Gastroesophageal sphincter (tissue), 4 donors: ENCODE measurements at regions not wholly inside any gene's neighbourhood (a gene's known extent, or its start where the extent isn't known, plus 50 kb on each side); places are given as distances from the start of the nearest gene placed in this dataset.

ENCODE experiments used
- ATAC-seq: fragments of 150-250 bp; one replicate; pipeline ENCODE4 v1.9.1; 2016; ENCODE audit warnings: mild to moderate bottlenecking, moderate library complexity
- H3K27ac ChIP-seq, 4 donors: fragments of 200-600 bp; sonication (generic) in 3 of 4; 1 replicate in 3 of 4; 2 replicates in 1 of 4; pipeline ENCODE4 v1.5.1; 2016 to 2019
- H3K27me3 ChIP-seq: fragments of 200-600 bp; sonication (generic); one replicate; pipeline ENCODE4 v1.5.1; 2019
- H3K36me3 ChIP-seq, 2 donors: fragments of 200-600 bp; sonication (generic); one replicate each; pipeline ENCODE4 v1.5.1; 2019; ENCODE audit warnings: control low read depth in 1 of 2
- H3K4me1 ChIP-seq, 3 donors: fragments of 200-600 bp; sonication (generic); 1 replicate in 2 of 3; 2 replicates in 1 of 3; pipeline ENCODE4 v1.5.1; 2016 to 2019; ENCODE audit warnings: control low read depth in 2 of 3
- H3K4me3 ChIP-seq, 2 donors: fragments of 200-600 bp; sonication (generic); one replicate each; pipeline ENCODE4 v1.5.1; 2019; ENCODE audit warnings: mild to moderate bottlenecking in 1 of 2, moderate library complexity in 1 of 2
- H3K9me3 ChIP-seq, 3 donors: fragments of 200-600 bp; sonication (generic); one replicate each; pipeline ENCODE4 v1.5.1; 2017 to 2019; ENCODE audit warnings: control low read depth in 2 of 3
- CTCF ChIP-seq, 4 experiments: fragments of 200-600 bp in 2 of 4; fragments of 450-650 bp in 2 of 4; sonication (generic) in 1 of 4; IDR thresholded peaks; one replicate each; pipeline ENCODE4 v1.5.1; 2017 to 2019; ENCODE audit warnings: antibody characterized with exemption in 4 of 4, mild to moderate bottlenecking in 2 of 4, moderate library complexity in 2 of 4
- EP300 ChIP-seq: sonication (generic); formaldehyde crosslinking; IDR thresholded peaks from one replicate; pipeline ENCODE4 v1.6.1; 2017; ENCODE audit warnings: antibody characterized with exemption, mild to moderate bottlenecking
- POLR2A ChIP-seq, 2 donors: fragments of 450-650 bp; IDR thresholded peaks; one replicate each; pipeline ENCODE4 v1.6.1; 2017; ENCODE audit warnings: antibody characterized with exemption in 2 of 2, mild to moderate bottlenecking in 2 of 2, moderate library complexity in 1 of 2
- POLR2AphosphoS5 ChIP-seq: sonication (generic); formaldehyde crosslinking; IDR thresholded peaks from one replicate; pipeline ENCODE4 v1.6.1; 2017; ENCODE audit warnings: antibody characterized with exemption
- whole genome bisulfite sequencing, 2 donors: methylation state at CpG; one replicate each; pipeline ENCODE4 v1.1.5; 2018; ENCODE audit warnings: low coverage in 1 of 2; 5-methylcytosine and 5-hydroxymethylcytosine counted together

- no peak overlapping the region for H3K4me3 ChIP-seq
- 92 to 93% methylated on average over 7 to 17 of the region's 17 CpGs for WGBS, 2 donors
- TF ChIP-seq POLR2A (IDR thresholded peaks at IDR 0.05), result no peak
- TF ChIP-seq POLR2AphosphoS5, result no peak
- no peak for TF ChIP-seq EP300
- TF ChIP-seq CTCF (IDR thresholded peaks at IDR 0.05), result no peak
- no peak for ATAC-seq
- H3K27ac ChIP-seq, result no peak overlapping the region
- no peaks in the 10 kb centered on the region for H3K9me3 ChIP-seq
- peaks cover 4% of the 10 kb centered on the region for H3K27me3 ChIP-seq
- peaks cover 0 to 13% (median 0%) of the 10 kb centered on the region in 3 donors for H3K4me1 ChIP-seq
- H3K36me3 ChIP-seq, result no peaks in the 10 kb centered on the region
These were observed 104.6 kb downstream of the TEX26 start for GRCh38 chr13:31036731-31037695.

- no peak for ATAC-seq
These were observed 102.9 kb downstream of the TEX26 start for GRCh38 chr13:31035185-31035965.

DNA sequence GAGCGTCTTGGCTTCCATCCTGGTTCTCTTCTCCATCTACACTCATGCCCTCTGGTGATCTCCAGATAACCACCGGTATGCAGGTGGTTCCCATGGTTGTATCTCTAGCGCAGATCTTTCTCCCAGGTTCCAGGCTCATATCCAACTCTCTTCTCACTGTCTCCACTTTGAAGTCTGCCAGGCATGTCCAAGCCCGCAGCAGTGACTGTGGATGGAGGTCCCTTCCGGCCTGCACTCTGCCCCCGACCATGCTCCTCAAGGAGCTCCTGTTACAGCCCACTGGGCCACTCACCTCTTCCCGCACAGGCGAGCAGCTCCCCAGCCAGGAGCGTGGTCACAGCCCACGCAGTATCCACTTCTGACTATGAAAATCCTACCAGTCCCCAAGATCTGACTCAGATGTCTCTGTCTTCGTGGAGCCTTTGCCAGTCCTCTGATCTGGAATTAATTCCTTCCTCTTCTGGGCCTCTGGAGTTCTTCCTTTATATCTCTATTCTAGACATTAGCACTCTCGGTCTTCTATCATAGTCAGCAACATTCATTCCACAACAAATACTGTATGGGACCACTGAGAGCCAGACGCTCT, 100.2 kb downstream of the TEX26 start:
- Histone ChIP-seq H3K27me3 (peaks cover under 1% of the 10 kb centered on the region), H3K36me3 (no peaks in the 10 kb centered on the region), H3K4me1 (peaks cover 0 to 13% (median 0%) of the 10 kb centered on the region in 3 donors), H3K9me3 (no peaks in the 10 kb centered on the region), H3K27ac (no peak overlapping the region), H3K4me3 (no peak overlapping the region)
- no peak for ATAC-seq
- TF ChIP-seq CTCF (IDR thresholded peaks at IDR 0.05), result no peak
- TF ChIP-seq POLR2AphosphoS5, result no peak
- no peak for TF ChIP-seq POLR2A (IDR thresholded peaks at IDR 0.05)
- TF ChIP-seq EP300, result no peak
- WGBS, 2 donors, result 85 to 98% methylated on average over 9 to 10 of the region's 13 CpGs

More at GRCh38 chr13:31035185-31035965, 102.9 kb downstream of the TEX26 start:
- Histone ChIP-seq H3K4me3 (no peak overlapping the region), H3K36me3 (no peaks in the 10 kb centered on the region), H3K4me1 (peaks cover 0 to 13% (median 0%) of the 10 kb centered on the region in 3 donors), H3K9me3 (no peaks in the 10 kb centered on the region), H3K27ac (no peak overlapping the region), H3K27me3 (peaks cover 4% of the 10 kb centered on the region)
- 32 to 36% methylated on average over 8 to 12 of the region's 13 CpGs for WGBS, 2 donors
- no peak for TF ChIP-seq EP300
- no peak for TF ChIP-seq POLR2A (IDR thresholded peaks at IDR 0.05)
- no peak for TF ChIP-seq CTCF (IDR thresholded peaks at IDR 0.05)
- no peak for TF ChIP-seq POLR2AphosphoS5

DNA sequence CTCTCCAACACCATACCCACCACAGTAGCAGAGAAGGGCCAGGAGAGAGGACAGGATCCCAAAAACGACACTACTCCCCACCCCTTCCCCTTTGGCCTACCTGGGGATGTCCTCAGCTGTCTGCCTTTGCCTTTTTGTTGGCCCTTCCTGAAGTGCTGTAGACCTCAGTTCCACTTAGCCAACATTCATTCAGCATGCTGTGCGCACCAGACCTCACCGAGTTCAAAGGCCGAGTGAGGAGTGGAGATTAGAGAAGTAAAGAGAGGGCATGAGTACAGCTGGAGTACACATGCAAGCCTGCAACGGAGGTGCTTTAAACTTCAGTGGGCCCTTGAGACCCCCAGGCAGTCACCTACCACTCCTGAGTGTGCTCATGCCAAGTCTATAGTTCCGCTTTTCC, 99.0 kb downstream of the TEX26 start:
- no peaks in the 10 kb centered on the region for H3K36me3 ChIP-seq
- no peak for ATAC-seq
- TF ChIP-seq EP300 (no peak), POLR2AphosphoS5 (no peak), CTCF (IDR thresholded peaks at IDR 0.05) (no peak), POLR2A (IDR thresholded peaks at IDR 0.05) (no peak)
- no peaks in the 10 kb centered on the region for H3K9me3 ChIP-seq
- H3K4me3 ChIP-seq, result no peak overlapping the region
- peaks cover 0 to 13% (median 0%) of the 10 kb centered on the region in 3 donors for H3K4me1 ChIP-seq
- no peaks in the 10 kb centered on the region for H3K27me3 ChIP-seq
- WGBS, 2 donors, result 79 to 94% methylated on average over 3 to 6 of the region's 6 CpGs
- H3K27ac ChIP-seq, result no peak overlapping the region
